ENCODE measurements at regions not wholly inside any gene's neighbourhood (a gene's known extent, or its start where the extent isn't known, plus 50 kb on each side); places are given as distances from the start of the nearest gene placed in this dataset.

DNA sequence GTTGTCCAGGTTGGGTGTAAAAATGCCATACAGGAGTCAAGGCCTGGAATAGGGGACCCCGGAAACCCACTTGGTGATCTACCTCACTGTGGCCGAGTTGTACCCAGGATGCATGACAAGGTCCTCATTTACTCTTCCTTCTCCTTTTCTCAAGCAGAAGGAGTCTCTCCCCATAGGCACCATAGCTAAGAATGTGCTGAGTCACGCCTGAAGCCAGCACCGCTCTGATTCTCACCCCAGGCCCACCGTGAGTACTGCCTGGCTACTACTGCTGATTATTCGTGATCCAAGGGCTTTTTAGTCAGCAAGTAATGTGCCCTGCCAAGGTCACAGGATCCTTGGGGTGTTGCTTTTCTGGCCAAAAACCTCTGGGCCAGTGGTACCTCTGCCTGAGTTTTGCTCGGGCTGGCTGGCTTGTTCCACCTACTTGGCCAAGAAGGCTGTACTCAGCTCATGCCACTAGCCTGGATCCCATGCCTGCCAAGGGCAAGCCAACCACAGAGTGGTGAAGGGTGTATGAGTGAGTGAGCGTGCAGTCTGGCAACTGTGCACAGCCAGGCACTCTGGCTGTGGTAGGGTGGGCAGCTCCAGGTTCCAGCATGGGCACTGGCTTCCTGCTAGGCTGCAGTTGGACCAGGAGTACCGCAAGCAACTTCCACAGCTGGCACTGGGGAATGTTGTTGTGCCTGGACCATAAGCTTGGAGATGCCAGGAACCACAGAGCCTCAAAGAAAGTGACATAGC lies 650.1 kb upstream of the VRK2 start:
- Histone ChIP-seq H2AFZ (ENCODE audit: low read length) (peak overlapping the region; percentile 20; the same call in 1 of the 2 replicates), H3K27ac (ENCODE audit: low read length) (no peak overlapping the region), H3K4me3 (ENCODE audit: low read length) (no peak overlapping the region), H3K4me2 (ENCODE audit: low read length) (no peak overlapping the region), H3K4me1 (ENCODE audit: insufficient read depth, low read length) (no peaks in the 10 kb centered on the region), H4K20me1 (ENCODE audit: low read length) (no peaks in the 10 kb centered on the region), H3K36me3 (ENCODE audit: low read depth, low read length) (no peaks in the 10 kb centered on the region), H3K79me2 (ENCODE audit: low read length) (no peaks in the 10 kb centered on the region), H3F3A (ENCODE audit: low read length, unreplicated experiment) (no peaks in the 10 kb centered on the region), H3K9me3 (ENCODE audit: low read length) (no peaks in the 10 kb centered on the region), H3K27me3 (ENCODE audit: low read length) (0 out of 2 replicates have a peak, but pooled peaks cover 9% of the 10 kb centered on the region), H3K9me2 (replicated peaks; ENCODE audit: low read length) (no peaks in the 10 kb centered on the region), H3K9ac (ENCODE audit: low read length) (no peak overlapping the region)
- POLR2A ChIA-PET (ENCODE audit: unreplicated experiment): no interaction called here
- no TSS peak for BruUV-seq (replicated peaks)
- DNase-seq (no peak), ATAC-seq (no peak)
- intact Hi-C loops (cut with micrococcal nuclease): no loop called here
- CTCF ChIA-PET: no interaction called here
- no peak for TF ChIP-seq EZH2phosphoT487 (IDR thresholded peaks at IDR 0.05; ENCODE audit: borderline replicate concordance, low read length)
- no peak for TF ChIP-seq EZH2 (IDR thresholded peaks at IDR 0.05; ENCODE audit: low read length, unreplicated experiment)
- TF ChIP-seq, protein P1, sequence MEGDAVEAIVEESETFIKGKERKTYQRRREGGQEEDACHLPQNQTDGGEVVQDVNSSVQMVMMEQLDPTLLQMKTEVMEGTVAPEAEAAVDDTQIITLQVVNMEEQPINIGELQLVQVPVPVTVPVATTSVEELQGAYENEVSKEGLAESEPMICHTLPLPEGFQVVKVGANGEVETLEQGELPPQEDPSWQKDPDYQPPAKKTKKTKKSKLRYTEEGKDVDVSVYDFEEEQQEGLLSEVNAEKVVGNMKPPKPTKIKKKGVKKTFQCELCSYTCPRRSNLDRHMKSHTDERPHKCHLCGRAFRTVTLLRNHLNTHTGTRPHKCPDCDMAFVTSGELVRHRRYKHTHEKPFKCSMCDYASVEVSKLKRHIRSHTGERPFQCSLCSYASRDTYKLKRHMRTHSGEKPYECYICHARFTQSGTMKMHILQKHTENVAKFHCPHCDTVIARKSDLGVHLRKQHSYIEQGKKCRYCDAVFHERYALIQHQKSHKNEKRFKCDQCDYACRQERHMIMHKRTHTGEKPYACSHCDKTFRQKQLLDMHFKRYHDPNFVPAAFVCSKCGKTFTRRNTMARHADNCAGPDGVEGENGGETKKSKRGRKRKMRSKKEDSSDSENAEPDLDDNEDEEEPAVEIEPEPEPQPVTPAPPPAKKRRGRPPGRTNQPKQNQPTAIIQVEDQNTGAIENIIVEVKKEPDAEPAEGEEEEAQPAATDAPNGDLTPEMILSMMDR (conservative IDR thresholded peaks at IDR 0.05; ENCODE audit: low read depth, low read length): no peak

DNA sequence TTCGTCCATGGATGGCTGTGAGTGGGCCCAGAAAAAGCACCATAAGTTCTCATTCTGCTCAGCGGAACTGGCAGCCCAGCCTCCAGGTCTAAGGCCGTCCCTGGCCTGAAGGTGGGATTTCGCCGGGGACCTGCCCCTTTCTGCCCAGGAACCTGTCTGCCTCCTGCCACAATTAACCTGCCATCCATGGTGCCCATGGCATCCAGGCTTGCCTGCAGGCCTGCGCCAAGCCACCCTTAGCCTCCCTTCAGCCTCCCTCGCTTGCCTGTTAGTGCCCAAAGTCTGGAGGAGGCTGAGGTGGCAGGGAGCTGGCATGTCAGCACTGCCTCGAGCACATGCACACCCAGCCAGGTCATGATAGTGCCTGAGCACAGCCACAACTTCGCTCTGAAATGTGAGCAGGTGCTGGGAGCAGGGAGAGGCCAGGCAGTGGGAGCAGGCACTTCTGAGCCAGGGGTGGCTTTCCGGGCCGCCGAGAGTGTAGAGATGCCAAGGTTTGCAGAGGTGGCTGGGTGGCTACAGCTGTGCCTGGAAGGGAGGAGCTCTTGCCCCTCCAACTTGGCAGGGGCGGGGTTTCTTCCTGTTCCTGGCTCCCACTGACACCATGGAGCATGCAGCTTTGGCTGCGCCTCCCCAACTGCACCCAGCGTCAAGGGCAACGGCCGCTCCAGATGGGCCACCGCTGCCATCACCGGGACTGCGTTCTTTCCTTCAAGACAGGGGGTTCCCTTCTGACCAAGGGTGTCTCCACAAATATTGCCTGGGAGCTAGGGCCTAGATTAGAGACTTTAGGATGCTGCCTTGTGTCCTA lies 648.9 kb upstream of the VRK2 start:
- Histone ChIP-seq H3K4me1 (ENCODE audit: insufficient read depth, low read length) (no peaks in the 10 kb centered on the region), H3K27ac (ENCODE audit: low read length) (no peak overlapping the region), H3K36me3 (ENCODE audit: low read depth, low read length) (no peaks in the 10 kb centered on the region), H3K27me3 (ENCODE audit: low read length) (peaks cover 15% of the 10 kb centered on the region; the same call in 1 of the 2 replicates), H3K79me2 (ENCODE audit: low read length) (no peaks in the 10 kb centered on the region), H3K9me3 (ENCODE audit: low read length) (no peaks in the 10 kb centered on the region), H3K9me2 (replicated peaks; ENCODE audit: low read length) (no peaks in the 10 kb centered on the region), H3K9ac (ENCODE audit: low read length) (no peak overlapping the region), H4K20me1 (ENCODE audit: low read length) (no peaks in the 10 kb centered on the region), H3F3A (ENCODE audit: low read length, unreplicated experiment) (no peaks in the 10 kb centered on the region), H2AFZ (ENCODE audit: low read length) (no peak overlapping the region), H3K4me3 (ENCODE audit: low read length) (no peak overlapping the region), H3K4me2 (ENCODE audit: low read length) (no peak overlapping the region)
- CTCF ChIA-PET: no interaction called here
- TF ChIP-seq, protein P1 (conservative IDR thresholded peaks at IDR 0.05; ENCODE audit: low read depth, low read length): no peak
- no peak for TF ChIP-seq EZH2 (IDR thresholded peaks at IDR 0.05; ENCODE audit: low read length, unreplicated experiment)
- TF ChIP-seq EZH2phosphoT487 (IDR thresholded peaks at IDR 0.05; ENCODE audit: borderline replicate concordance, low read length): no peak
- POLR2A ChIA-PET (ENCODE audit: unreplicated experiment): no interaction called here
- ATAC-seq (no peak), DNase-seq (no peak)
- intact Hi-C loops (cut with micrococcal nuclease): no loop called here
- BruUV-seq (replicated peaks): no TSS peak

DNA sequence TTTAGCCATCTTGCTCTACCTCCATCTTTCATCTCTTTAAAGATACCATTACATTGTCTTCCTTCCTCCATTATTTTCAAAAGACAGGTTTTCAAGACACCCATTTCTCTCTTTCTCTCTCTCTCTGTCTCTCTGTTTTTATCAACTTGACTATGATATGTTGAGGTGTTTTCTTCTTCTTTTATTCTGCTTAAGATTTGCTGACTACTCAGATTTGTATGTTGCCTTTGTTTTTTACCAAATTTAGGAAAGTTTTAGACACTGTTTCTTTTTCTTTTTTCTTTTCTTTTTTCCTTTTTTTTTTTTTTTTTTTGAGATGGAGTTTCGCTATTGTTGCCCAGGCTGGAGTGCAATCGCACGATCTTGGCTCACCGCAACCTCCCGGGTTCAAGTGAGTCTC lies 647.5 kb upstream of the VRK2 start:
- no peaks in the 10 kb centered on the region for H3K4me1 ChIP-seq (ENCODE audit: insufficient read depth, low read length)
- H3K4me3 ChIP-seq (ENCODE audit: low read length): no peak overlapping the region
- H3K36me3 ChIP-seq (ENCODE audit: low read depth, low read length): no peaks in the 10 kb centered on the region
- ATAC-seq (no peak), DNase-seq (no peak)
- H3K4me2 ChIP-seq (ENCODE audit: low read length): no peak overlapping the region
- intact Hi-C loops (cut with micrococcal nuclease): no loop called here
- peaks cover 15% of the 10 kb centered on the region; the same call in 1 of the 2 replicates for H3K27me3 ChIP-seq (ENCODE audit: low read length)
- H3K9ac ChIP-seq (ENCODE audit: low read length): no peak overlapping the region
- H2AFZ ChIP-seq (ENCODE audit: low read length): no peak overlapping the region
- no peaks in the 10 kb centered on the region for H3K9me2 ChIP-seq (replicated peaks; ENCODE audit: low read length)
- CTCF ChIA-PET: no interaction called here
- H3K27ac ChIP-seq (ENCODE audit: low read length): no peak overlapping the region
- no peaks in the 10 kb centered on the region for H4K20me1 ChIP-seq (ENCODE audit: low read length)
- POLR2A ChIA-PET (ENCODE audit: unreplicated experiment): no interaction called here
- no peaks in the 10 kb centered on the region for H3F3A ChIP-seq (ENCODE audit: low read length, unreplicated experiment)
- TF ChIP-seq EZH2 (IDR thresholded peaks at IDR 0.05; ENCODE audit: low read length, unreplicated experiment) (no peak), EZH2phosphoT487 (IDR thresholded peaks at IDR 0.05; ENCODE audit: borderline replicate concordance, low read length) (no peak)
- TF ChIP-seq, protein P1 (conservative IDR thresholded peaks at IDR 0.05; ENCODE audit: low read depth, low read length): no peak
- H3K9me3 ChIP-seq (ENCODE audit: low read length): no peaks in the 10 kb centered on the region
- BruUV-seq (replicated peaks): no TSS peak
- no peaks in the 10 kb centered on the region for H3K79me2 ChIP-seq (ENCODE audit: low read length)
